Retina (tissue), 1 donor: ENCODE measurements at regions not wholly inside any gene's neighbourhood (a gene's known extent, or its start where the extent isn't known, plus 50 kb on each side); places are given as distances from the start of the nearest gene placed in this dataset.
"Not testable (repeated sequence)": the region's sequence is repeated elsewhere in the genome, so short reads cannot be mapped to it uniquely, and the experiment has no call there.

Experiments used
- DNase-seq: peaks from one replicate; pipeline ENCODE4 v3.0.0-alpha.2; 2016

DNA sequence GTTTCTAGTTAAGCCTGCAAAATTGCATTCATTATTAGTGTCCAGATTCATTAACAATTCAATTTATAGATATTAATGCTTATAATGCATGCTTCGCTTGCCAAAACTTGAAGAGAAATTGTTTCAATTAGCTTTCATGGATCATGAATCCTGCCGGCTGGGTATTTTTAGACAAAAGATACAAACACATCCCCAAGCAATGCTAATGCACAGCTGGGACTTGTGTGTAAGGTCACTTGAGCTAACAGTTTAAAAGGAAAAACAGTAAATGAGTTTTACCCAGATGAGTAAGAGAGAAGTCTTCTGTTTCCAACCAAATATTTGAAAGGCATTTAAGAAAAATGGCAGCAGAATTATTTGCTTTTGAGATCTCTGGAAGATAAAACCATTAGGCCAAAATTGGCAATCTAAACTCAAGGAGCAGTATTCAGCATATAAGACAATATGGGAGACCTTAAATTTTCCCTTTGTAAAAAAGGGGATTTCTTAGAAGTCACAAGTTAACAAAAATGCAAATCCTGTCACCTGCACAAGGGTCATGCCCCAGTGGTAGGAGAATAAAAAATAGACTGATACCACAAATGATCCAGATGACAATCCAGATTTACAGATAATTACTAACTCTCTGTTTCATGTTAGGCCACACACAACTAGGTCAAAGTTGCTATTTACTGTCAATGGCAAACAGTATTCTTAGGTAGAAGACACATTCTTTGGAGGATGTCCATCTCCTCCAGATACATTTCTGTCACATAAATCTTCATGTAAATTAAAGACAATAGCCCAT is 418.4 kb upstream of the PMFBP1 start:
- DNase-seq: peak; percentile 19

- no peak for DNase-seq
These were observed 416.6 kb upstream of the PMFBP1 start for GRCh38 chr16:72588551-72588950.

DNA sequence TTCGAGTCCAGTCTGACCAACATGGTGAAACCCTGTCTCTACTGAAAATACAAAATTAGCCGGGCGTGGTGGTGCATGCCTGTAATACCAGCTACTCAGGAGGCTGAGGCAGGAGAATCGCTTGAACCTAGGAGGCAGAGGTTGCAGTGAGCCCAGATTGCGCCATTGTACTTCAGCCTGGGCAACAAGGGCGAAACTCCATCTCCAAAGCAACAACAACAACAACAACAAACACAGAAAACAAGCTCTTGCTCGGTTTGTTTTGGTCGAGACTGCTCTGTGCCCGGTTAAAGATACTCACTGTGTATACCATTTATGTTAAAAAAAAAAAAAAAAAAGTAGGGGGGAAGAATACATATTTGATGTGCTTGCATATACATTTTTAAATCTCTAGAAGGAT is 406.1 kb upstream of the PMFBP1 start:
- DNase-seq: not testable (repeated sequence)

GRCh38 chr16:72576189-72576588 is 404.2 kb upstream of the PMFBP1 start:
- no peak for DNase-seq

DNA sequence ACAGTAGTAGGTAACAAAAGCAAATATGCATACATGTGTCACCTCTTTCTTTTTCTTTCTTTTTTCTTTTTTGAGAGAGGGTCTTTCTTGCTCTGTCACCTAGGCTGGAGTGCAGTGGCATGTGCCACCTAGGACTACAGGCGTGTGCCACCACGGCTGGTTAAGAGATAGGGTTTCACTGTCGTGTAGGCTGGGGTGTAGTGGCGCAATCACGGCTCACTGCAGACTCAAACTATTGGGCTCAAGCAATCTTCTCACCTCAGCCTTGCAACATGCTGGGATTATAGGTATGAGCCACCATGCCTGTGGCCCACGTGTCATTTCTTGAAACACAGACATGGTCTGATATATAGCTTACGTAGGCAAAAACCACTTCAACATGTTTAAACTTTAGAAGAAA is 397.7 kb upstream of the PMFBP1 start:
- no peak for DNase-seq

- DNase-seq: no peak
These were observed 396.5 kb upstream of the PMFBP1 start for GRCh38 chr16:72568502-72568901.

- DNase-seq: no peak
These were observed 394.2 kb upstream of the PMFBP1 start for GRCh38 chr16:72566174-72566573.

GRCh38 chr16:72565106-72565505 is 393.2 kb upstream of the PMFBP1 start:
- DNase-seq: no peak

- DNase-seq: peak; percentile 11
These were observed 388.7 kb upstream of the PMFBP1 start for GRCh38 chr16:72560617-72561016.

GRCh38 chr16:72558501-72558900 is 386.5 kb upstream of the PMFBP1 start:
- DNase-seq: no peak

DNA sequence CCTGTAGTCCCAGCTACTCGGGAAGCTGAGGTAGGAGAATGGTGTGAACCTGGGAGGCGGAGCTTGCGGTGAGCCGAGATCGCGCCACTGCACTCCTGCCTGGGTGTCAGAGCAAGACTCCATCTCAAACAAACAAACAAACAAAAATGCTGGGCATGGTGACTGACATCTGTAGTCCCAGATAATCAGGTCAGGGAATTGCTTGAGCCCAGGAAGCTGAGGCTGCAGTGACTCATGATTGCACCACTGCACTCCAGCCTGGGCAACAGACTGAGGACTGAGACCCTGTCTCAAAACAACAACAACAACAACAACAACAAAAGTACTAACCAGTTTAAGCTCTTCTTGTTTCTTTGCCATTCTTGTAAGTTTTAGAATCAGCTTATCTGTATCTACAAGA is 383.0 kb upstream of the PMFBP1 start:
- no peak for DNase-seq

DNA sequence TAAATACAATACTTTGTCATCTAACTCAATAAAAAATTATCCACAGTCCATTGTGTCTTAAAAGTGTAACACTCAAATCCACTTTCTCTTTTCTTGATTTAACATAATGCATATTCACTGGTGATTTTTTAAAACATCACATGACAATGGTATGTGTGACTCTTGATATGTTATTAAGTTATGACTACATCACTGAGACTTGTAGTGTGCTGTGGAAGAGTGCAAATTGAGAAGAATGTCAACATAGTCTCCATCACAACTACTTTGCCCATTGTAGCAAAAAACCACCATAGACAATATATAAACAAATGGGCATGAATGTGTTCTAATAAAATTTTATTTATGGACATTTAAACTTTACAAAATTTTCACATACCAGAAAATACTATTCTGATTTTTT is 380.7 kb upstream of the PMFBP1 start:
- DNase-seq: no peak

DNA sequence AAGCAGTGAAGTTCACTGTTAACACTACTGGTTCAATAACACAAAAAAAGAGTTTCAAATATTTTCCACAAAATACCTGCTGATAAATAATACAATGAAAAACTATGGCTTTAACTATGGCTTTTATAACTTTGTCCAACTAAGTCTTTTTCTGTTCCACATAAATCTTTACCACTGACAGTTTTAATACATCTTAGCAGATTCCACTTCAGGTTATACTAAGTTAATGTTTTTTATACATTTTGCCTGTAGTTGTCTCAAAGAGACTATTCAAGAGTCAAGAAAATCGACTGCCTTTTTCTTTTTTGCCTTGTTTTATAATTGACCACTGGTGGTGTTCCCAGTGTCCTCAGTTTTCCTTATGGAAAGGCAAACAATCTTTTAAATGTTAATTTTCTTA is 379.7 kb upstream of the PMFBP1 start:
- no peak for DNase-seq

GRCh38 chr16:72549878-72550277 is 377.9 kb upstream of the PMFBP1 start:
- no peak for DNase-seq

- no peak for DNase-seq
These were observed 370.1 kb upstream of the PMFBP1 start for GRCh38 chr16:72542102-72542501.

GRCh38 chr16:72537664-72538063 is 365.7 kb upstream of the PMFBP1 start:
- no peak for DNase-seq

GRCh38 chr16:72536723-72537435 is 364.9 kb upstream of the PMFBP1 start:
- DNase-seq: no peak

DNA sequence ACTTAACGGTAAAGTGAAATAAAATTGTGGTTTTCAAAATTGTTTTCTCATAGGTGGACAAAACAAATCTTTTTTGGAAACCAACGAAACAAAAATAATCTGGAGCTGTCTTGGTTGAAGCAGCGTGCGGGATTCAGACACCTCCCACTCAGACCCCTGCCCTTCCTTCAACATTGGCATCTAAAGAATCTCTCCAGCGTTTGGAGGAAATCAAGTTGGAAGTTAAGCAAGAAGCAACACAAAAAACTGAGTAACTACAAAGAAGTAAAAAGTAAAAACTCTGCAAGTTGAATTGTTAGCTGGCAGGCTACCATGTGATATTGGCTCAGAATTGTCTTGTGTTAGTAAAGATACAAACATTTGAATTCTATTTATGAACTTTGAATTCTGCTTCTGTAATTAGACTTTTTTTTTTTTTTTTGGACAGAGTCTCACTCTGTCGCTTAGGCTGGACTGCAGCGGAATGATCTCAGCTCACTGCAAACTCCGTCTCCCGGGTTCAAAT is 361.0 kb upstream of the PMFBP1 start:
- DNase-seq: no peak

GRCh38 chr16:72530434-72530833 is 358.5 kb upstream of the PMFBP1 start:
- DNase-seq: no peak

- DNase-seq: no peak
These were observed 351.1 kb upstream of the PMFBP1 start for GRCh38 chr16:72523087-72523486.

GRCh38 chr16:72517154-72517553 is 345.2 kb upstream of the PMFBP1 start:
- DNase-seq: no peak

GRCh38 chr16:72511171-72511570 is 339.2 kb upstream of the PMFBP1 start:
- no peak for DNase-seq

DNA sequence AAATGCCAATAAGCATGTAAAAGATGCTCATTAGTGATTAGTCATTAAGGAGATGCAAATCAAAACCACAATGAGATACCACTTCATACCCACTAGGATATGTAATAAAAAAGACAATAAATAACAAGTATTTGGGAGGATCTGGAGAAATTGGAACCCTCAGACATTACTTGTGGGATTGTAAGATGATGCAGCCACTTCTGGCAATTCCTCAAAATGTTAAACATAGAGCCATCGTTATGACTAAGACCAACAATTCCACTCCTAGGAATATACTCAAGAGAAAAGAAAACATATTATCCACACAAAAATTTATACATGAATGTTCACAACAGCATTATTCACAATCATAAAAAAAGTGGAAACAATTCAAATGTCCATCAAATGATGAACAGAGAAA is 336.2 kb upstream of the PMFBP1 start:
- no peak for DNase-seq

DNA sequence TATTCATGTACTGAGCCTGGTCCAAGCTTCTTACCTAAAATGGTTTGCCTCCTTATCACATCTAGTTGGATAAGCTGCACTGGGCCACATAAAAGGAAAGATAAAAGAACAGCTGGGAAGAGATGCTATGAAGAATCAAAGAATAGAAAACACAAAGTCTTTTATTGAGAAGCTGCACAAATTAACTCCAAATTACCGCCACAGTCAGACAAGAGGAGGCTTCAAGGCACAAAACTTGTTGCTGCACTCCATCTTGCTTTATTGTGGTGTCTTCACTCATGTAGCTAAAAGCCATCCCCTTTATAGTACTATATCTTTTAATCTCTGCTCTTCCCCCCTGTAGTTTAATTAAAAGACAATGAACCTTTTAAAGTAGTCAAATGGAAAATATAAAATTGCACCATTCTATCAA is 330.6 kb upstream of the PMFBP1 start:
- no peak for DNase-seq
